ENCODE measurements at regions not wholly inside any gene's neighbourhood (a gene's known extent, or its start where the extent isn't known, plus 50 kb on each side); places are given as distances from the start of the nearest gene placed in this dataset.
"Not testable (repeated sequence)": the region's sequence is repeated elsewhere in the genome, so short reads cannot be mapped to it uniquely, and the experiment has no call there.

DNA sequence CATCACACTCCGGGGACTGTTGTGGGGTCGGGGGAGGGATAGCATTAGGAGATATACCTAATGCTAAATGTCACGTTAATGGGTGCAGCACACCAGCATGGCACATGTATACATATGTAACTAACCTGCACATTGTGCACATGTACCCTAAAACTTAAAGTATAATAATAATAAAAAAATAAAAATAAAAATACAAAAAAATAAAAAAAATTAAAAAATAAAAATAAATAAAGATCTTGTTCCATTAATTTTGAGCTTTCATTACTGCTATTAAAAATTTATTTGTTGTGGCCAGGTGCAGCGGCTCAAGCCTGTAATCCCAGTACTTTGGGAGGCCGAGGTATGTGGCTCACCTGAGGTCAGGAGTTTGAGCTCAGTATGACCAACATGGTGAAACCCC, 201.8 kb upstream of the TRPC4 start:
- TF ChIP-seq REST (IDR thresholded peaks at IDR 0.05; ENCODE audit: insufficient read depth in 1 of 2, low read depth in 2 of 2, low read length in 1 of 2) = not testable (repeated sequence)
- TF ChIP-seq, protein P1, sequence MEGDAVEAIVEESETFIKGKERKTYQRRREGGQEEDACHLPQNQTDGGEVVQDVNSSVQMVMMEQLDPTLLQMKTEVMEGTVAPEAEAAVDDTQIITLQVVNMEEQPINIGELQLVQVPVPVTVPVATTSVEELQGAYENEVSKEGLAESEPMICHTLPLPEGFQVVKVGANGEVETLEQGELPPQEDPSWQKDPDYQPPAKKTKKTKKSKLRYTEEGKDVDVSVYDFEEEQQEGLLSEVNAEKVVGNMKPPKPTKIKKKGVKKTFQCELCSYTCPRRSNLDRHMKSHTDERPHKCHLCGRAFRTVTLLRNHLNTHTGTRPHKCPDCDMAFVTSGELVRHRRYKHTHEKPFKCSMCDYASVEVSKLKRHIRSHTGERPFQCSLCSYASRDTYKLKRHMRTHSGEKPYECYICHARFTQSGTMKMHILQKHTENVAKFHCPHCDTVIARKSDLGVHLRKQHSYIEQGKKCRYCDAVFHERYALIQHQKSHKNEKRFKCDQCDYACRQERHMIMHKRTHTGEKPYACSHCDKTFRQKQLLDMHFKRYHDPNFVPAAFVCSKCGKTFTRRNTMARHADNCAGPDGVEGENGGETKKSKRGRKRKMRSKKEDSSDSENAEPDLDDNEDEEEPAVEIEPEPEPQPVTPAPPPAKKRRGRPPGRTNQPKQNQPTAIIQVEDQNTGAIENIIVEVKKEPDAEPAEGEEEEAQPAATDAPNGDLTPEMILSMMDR (IDR thresholded peaks at IDR 0.05) = not testable (repeated sequence)
